ENCODE measurements at regions not wholly inside any gene's neighbourhood (a gene's known extent, or its start where the extent isn't known, plus 50 kb on each side); places are given as distances from the start of the nearest gene placed in this dataset.

DNA sequence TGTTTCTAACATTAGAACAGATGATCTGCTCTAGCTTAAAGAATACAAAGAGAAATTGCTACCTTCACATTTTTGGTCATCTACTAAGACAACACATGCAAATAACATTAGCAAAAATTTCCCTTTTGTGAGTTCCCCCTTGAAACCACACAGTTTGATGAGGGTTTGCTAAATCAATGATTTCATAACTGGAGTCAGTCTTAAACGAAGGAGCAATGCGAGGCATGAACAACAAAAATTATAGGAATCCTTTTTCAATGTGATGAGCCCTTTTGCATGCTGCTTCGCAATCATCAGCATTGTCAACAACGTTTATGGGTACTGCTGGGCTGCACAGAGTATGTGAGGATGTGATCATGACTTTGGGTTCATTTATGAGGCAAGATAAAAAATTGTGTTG, 286.4 kb downstream of the C7orf25 start:
- no peak for ATAC-seq
- Mint-ChIP-seq H3K36me3 (no peaks in the 10 kb centered on the region), H3K27ac (no peak overlapping the region), H3K9me3 (no peaks in the 10 kb centered on the region)
- no peak for DNase-seq (ENCODE audit: low spot score in 2 of 2)

DNA sequence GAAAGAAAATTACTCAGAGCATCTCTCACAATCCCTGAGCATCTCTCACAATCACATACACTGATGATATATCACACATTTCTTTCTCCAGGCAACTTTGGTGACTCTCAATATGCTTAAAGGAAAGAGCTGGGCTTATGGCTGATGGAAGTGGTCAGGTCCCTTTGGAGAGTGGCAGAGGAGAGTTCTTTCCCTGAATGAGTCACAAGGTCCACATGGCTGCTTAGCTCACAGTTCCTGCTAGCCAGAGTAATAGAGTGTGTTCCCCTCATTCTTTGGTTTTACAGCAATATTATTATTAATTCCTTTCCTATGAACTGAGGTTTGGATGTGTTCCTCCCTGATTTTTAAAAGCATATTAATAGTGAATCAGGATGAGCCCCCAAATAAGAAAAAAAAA, 287.4 kb downstream of the C7orf25 start:
- no peaks in the 10 kb centered on the region for H3K36me3 Mint-ChIP-seq

DNA sequence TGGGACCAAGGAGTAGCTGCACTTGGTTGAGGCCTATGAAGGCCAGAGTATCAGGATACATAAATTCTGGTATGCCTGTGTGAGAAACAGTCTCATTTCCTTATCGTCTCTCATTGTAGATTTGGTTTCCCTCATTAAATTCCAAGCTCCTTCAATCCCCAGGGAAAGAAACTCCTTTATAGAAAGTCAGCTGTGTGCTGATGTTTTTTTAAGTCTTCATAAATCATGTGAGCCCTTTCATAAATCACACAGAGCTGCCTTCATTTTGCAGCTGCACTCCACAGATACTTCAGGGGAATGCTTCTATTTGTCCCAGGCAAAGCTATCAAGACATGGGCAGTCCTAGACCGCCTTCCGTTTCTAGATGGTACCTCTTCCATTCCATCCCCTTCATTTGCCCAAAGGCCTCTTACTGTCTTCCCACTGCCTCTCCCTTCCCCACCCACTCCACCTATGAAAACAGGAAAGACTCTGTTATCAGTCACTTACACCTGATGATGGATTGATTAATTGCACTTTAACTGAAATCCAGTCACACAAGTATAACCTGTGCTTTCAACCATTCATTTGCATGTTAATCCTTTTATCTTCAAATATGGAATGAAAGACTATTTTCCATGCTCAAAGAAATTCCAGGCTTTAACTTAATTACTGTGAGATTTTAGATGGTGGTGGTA, 290.2 kb downstream of the C7orf25 start:
- ATAC-seq (no peak), DNase-seq (ENCODE audit: low spot score in 2 of 2) (no peak)
- Mint-ChIP-seq H3K36me3 (no peaks in the 10 kb centered on the region), H3K9me3 (no peaks in the 10 kb centered on the region), H3K27ac (no peak overlapping the region)

More for the DNA sequence above, 287.4 kb downstream of the C7orf25 start:
- DNase-seq (ENCODE audit: low spot score in 2 of 2) (no peak), ATAC-seq (no peak)
- Mint-ChIP-seq H3K27ac (no peak overlapping the region), H3K9me3 (no peaks in the 10 kb centered on the region)

DNA sequence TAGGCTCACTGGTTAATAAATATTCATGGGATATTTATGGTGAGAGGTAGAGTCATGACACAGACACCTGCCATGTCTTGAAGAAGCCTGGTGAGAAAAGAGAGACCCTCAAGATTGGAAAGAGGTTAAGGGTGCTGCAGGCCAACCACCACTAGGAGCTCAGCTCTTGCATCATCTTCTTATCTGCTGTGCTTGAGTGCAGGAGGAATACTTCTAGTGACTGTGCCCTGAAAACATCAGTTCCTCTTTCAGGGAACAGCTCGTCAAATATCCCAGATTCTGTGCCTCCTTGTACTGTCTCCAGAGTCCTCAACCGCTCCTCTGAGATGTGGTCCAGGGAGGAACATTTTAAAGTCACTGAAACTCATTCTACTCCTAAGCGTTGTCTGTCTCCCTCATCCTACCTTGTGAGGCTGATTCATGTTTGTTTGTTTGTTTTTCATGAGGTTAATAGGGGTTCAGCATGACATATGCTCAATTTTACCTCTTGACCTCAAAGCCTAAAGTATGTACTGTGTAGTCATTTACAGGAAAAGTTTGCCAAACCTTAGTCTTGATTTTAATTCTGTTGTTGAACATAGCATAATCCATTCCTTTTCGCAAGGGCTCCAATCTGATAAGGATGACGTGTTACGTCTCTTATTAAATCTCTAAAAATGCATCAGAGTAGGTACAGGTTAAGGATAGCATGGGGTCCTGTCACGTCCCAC, 293.1 kb downstream of the C7orf25 start:
- no peak overlapping the region for H3K27ac Mint-ChIP-seq
- DNase-seq (ENCODE audit: low spot score in 2 of 2) (no peak), ATAC-seq (no peak)
- H3K9me3 Mint-ChIP-seq: no peaks in the 10 kb centered on the region
- no peaks in the 10 kb centered on the region for H3K36me3 Mint-ChIP-seq

DNA sequence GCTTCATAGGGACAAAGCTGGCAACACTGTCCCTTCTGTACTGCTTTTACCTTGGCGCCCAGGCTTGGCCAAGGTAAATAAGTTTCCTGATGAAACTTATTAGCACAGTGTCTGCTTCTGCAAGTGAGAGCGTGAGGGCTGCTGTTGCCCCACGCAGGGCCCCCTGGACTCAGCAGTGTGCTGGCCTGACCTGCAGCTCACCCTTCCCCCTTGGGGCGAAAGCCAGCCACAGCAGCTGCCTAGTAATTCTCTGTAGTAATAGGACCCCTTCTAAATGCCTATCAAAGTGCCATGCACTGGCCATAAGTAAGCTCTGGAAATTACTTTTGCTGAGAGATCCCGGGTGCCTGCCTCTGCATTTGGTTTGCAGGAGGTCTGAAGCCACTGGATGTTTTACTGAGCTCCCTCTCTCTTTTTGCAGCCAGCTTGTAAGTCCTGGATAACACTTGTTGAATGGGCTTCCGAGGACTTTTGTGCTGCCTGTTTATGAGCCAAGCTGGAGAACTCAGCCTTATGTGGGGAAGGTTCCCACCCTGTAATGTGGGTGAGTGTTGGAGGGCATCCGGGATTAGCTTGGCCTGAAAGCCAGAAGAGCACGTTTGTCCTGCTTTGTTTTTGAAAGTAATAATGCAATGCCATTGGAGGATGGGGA, 293.9 kb downstream of the C7orf25 start:
- Mint-ChIP-seq H3K27ac (no peak overlapping the region), H3K36me3 (no peaks in the 10 kb centered on the region), H3K9me3 (no peaks in the 10 kb centered on the region)
- DNase-seq (ENCODE audit: low spot score in 2 of 2) (no peak), ATAC-seq (no peak)

DNA sequence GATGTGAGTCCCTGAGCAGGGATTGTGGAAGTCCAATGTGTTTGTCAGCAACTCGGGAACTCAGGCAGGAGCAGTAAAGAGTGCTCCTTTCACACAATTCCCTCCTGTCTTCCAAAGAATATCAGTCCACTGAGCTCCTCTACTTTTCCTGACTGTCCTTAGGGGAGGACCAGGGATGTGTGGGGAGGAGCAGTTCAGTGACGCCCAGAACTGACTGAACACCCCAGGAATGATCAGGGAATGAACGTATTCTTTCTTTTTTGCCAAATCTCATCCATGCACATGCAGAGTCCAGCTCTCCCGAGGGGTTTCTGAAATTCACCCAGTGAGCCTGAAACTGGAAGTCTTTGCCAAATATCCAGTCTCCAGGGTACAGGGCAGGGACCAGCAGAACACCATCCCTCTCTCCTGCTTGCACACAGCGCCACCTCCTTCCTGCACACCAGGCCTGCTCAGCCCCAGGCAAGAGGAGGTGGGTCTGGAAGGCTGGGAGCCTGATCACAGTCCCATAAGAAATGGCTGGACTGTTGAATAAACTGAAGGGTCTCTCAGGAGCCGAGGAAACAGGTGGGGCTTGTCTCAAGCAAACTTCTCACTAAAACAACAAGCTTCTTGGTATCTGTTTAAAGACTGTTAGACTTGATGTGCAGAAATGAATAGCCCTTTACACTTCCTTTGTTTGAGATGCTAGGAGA, 294.7 kb downstream of the C7orf25 start:
- DNase-seq (ENCODE audit: low spot score in 2 of 2) (no peak), ATAC-seq (no peak)
- no peaks in the 10 kb centered on the region for H3K36me3 Mint-ChIP-seq
- H3K9me3 Mint-ChIP-seq: no peaks in the 10 kb centered on the region
- H3K27ac Mint-ChIP-seq: no peak overlapping the region

DNA sequence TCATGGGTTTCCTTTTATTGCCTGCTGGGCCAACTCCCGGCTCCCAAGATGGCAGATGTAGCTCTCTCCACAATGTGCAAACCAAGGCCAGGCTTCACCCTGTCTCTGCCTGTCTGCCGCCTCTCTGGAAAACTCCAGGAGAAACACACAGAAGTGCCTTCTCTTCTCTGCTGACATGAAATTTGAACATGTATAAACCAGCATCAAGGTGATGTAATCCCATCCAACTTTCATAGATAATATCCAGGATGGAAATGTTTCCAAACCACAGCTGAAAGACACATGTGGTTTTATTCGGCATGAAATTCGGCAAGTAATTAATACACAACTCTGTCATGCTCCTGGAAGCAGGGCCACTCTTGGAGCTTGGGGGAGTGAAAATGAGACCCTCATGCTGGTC, 297.2 kb downstream of the C7orf25 start:
- H3K9me3 Mint-ChIP-seq: no peaks in the 10 kb centered on the region
- no peak for DNase-seq (ENCODE audit: low spot score in 2 of 2)
- no peaks in the 10 kb centered on the region for H3K36me3 Mint-ChIP-seq
- H3K27ac Mint-ChIP-seq: no peak overlapping the region
- no peak for ATAC-seq

DNA sequence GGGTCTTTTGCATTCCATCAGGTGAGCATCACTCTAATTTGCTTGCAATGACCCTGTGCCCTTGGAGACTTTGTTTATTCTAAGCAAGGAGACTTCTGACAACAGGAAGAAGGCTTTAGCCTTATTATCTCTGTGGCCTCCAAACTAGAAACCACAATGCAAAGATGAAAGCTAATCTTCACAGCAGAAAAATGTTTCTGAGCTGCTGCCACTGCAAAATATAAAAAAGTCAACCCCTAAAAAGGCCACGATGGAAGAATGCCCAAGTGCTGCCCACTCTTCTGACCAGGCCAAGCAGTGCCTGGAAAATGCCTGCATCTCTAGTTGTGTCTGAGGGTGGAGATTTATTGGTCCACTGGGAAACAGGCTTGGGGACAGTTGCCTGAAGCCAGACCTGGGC, 299.9 kb downstream of the C7orf25 start:
- Mint-ChIP-seq H3K9me3 (peaks cover 0 to 3% of the 10 kb centered on the region in 2 donors), H3K36me3 (no peaks in the 10 kb centered on the region), H3K27ac (no peak overlapping the region)
- no peak for ATAC-seq
- DNase-seq (ENCODE audit: low spot score in 2 of 2): no peak

DNA sequence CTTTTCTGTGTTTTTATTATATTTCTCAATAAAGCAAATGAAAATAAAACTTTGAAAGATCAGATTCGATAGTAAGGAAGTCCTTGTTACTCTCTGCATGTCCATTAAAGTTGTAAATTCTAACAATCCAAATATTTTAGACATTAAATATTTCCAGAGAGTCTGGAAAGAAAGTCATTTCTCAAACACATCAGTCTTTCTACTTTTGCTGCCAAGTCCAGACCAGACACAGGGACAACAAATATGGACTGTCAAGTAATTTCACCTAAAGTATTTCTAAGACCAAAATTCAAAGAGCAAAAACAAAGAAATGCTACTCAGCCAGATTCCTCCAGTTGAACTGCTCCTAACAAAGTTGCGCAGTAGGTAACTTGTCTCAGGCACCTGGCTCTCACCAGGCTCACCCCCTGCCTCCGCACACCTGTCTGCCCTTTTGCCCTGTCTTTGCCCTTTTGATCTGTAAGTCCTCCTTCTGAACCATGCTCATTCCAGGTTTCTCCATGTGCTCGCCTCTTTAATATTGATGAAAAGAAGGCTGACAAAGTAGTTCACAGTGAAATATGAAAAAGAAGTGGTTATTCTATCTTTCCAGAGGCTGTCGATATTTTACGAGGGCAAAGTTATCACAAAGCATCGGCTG, 300.5 kb downstream of the C7orf25 start:
- Mint-ChIP-seq H3K9me3 (peaks cover 0 to 3% of the 10 kb centered on the region in 2 donors), H3K27ac (no peak overlapping the region), H3K36me3 (no peaks in the 10 kb centered on the region)
- no peak for ATAC-seq
- DNase-seq (ENCODE audit: low spot score in 2 of 2): no peak

DNA sequence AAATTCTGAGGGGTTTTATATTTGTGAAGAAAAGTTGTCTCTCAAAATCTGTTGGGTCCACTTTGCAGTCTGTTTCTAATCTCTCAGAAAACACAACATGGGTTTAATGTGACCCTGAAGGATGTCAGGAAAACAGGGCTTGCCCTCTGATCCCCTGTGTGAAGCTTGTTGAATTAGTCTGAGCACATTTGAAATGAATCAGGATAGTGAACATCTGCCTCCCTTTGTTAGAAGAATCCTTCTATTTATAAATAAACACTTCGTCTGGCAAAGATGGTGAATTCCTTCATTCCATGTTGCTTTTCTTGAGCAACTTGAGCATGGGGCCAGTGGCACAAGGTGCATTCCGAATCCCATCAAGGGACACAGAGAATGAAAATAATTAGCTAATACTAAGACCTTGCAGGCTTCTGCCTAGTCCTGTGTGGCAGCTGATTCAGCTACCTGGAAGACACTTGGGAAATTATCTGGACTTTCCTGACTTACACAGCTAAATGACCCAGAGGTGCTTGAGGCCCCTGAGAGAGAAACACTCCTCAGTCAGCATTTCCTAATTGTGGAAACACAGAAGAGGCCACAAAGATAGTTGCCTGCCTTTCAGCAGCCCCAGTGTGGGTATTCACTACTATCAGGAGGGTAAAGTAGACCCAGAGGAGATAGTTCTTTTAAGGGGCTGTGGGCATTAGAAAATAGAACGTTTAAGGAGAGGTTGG, 305.5 kb downstream of the C7orf25 start:
- H3K36me3 Mint-ChIP-seq: no peaks in the 10 kb centered on the region
- H3K27ac Mint-ChIP-seq: no peak overlapping the region
- DNase-seq (ENCODE audit: low spot score in 2 of 2) (no peak), ATAC-seq (no peak)
- peaks cover 0 to 3% of the 10 kb centered on the region in 2 donors for H3K9me3 Mint-ChIP-seq

DNA sequence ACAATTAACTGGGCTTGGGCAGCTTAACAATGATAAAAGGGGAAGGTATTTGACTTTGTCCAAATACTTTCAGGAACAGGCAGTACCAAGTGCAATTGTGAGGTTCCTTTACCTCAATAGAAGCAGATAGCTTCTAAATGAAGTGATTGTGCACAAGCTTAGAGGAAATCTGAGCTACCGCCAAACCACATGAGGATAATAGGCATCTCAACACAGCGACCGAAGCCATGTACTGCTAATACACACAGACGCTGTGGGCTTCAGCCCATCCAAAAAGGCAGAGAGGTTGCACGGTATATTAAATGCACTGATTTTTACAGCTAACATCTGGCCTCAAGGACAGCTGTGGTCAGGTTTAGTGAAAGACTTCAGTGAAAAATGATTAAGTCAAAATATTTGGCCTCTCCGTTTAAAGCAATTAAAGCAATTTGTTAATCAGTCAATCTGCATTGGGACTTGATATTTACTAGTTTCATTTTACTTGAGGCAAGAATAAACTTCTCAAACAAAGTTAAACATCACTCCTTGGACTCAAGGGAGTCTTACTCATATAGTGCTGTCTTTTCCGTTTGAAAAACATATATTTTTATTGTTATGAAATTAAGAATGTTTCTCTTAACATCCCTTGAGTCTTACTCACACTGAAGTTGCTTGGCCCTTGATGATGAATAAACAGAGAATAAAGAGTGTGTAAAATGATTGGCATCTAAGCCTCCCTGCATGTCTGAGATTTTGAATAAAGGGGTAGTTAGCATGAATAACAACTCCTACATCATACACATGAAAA, 306.3 kb downstream of the C7orf25 start:
- H3K36me3 Mint-ChIP-seq: no peaks in the 10 kb centered on the region
- H3K27ac Mint-ChIP-seq: no peak overlapping the region
- H3K9me3 Mint-ChIP-seq: peaks cover 0 to 3% of the 10 kb centered on the region in 2 donors
- ATAC-seq (no peak), DNase-seq (ENCODE audit: low spot score in 2 of 2) (no peak)

DNA sequence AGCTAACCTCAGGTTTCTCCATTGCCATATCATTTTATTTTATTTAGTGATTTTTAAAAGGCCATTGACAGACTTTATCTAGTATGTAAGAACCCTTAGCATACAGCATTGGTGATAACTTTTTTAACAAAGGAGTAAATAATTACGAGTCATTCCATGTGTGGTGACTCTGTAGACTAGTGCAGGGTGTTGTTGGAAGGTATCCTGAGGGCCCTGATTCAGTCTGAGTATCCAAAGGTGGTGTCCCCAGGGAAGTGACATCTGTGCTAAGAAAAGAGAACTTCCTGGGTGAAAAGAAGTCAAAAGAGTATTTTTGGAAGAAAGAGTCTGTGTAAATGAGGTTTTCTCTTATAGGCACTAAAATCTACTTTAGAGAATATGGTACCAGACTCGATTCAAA, 308.4 kb downstream of the C7orf25 start:
- ATAC-seq: no peak
- Mint-ChIP-seq H3K36me3 (no peaks in the 10 kb centered on the region), H3K27ac (no peak overlapping the region), H3K9me3 (peaks cover 0 to 3% of the 10 kb centered on the region in 2 donors)
- DNase-seq (ENCODE audit: low spot score in 2 of 2): no peak

DNA sequence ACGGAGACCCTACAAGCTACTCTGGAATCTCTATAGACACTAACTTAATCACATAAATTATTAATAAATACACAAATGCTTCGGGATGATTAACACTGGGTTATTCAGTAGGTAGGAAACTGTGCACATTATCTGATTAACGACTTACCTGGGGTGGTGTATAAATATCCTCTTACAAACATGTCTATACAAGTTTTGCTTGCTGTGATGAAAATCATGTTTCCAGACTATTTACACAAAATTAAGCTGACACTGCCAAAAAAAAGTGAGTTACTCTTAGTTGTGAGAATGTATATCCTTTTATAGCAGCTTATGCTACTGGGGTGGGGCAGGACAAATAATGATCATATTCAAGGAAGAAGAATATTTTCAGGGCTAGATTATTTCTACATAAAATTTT, 314.6 kb downstream of the C7orf25 start:
- DNase-seq (ENCODE audit: low spot score in 2 of 2) (no peak), ATAC-seq (no peak)
- Mint-ChIP-seq H3K27ac (no peak overlapping the region), H3K36me3 (peaks cover 0 to 4% of the 10 kb centered on the region in 2 donors), H3K9me3 (peaks cover 0 to 3% of the 10 kb centered on the region in 2 donors)

DNA sequence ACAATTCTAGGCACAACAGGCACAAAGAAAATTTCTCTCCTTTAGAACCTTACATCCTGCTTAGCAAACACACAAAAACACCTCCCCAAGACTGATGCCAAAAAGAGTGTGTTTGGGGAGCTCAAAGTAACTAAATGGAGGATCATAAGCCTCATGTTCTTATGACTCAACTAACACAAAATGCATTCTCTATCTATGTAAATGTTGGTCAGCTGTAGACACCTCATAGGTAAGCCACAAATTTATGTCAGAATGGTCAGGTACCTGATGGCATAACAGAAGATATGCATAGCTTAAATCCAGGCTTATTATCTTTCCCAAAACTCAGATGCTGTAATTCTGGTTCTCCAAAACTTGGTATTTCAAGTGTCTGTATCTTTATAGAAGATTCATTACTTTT, 315.1 kb downstream of the C7orf25 start:
- H3K9me3 Mint-ChIP-seq: peaks cover 0 to 3% of the 10 kb centered on the region in 2 donors
- ATAC-seq: no peak
- H3K27ac Mint-ChIP-seq: no peak overlapping the region
- peaks cover 0 to 5% of the 10 kb centered on the region in 2 donors for H3K36me3 Mint-ChIP-seq
- no peak for DNase-seq (ENCODE audit: low spot score in 2 of 2)

DNA sequence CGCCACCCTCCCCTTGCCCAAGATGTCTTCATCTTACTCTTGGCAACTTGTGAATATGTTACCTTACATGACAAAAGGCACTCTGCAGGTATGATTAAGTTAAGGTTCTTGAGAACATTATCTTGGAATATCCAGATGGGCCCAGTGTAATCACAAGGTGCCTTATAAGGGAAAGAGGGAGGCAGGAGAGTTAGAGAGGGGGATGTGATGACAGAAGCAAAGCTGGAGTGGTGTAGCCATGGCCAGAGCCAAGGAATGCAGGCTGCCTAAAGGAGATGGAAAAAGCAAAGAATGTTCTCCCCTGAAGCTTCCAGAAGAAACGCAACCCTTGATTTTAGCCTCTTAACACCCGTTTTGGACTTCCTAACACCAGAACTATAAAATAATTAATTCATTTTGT, 318.0 kb downstream of the C7orf25 start:
- no peak for DNase-seq (ENCODE audit: low spot score in 2 of 2)
- Mint-ChIP-seq H3K9me3 (peaks cover 5 to 15% of the 10 kb centered on the region in 2 donors), H3K27ac (no peak overlapping the region), H3K36me3 (peaks cover 0 to 11% of the 10 kb centered on the region in 2 donors)
- no peak for ATAC-seq
